T-helper 2 cell treated with Interferon-gamma antibody and Interleukin-4, amounts not matched to agents 5 μg/mL and 100 μg/mL, for 36 hours (primary cell): ENCODE measurements at regions not wholly inside any gene's neighbourhood (a gene's known extent, or its start where the extent isn't known, plus 50 kb on each side); places are given as distances from the start of the nearest gene placed in this dataset.

Experiments used
- DNase-seq: peaks from one replicate; pipeline ENCODE4 v3.0.0; 2021; ENCODE audit warnings: low spot score
- H3K27ac Mint-ChIP-seq: one replicate; pipeline ENCODE4 v1.8.0; 2021; ENCODE audit warnings: mild to moderate bottlenecking, mixed read lengths
- H3K27me3 Mint-ChIP-seq: one replicate; pipeline ENCODE4 v1.8.0; 2021; ENCODE audit warnings: low read depth, mixed read lengths
- H3K36me3 Mint-ChIP-seq: one replicate; pipeline ENCODE4 v1.8.0; 2021; ENCODE audit warnings: low read depth, mixed read lengths
- H3K4me1 Mint-ChIP-seq: one replicate; pipeline ENCODE4 v1.8.0; 2021; ENCODE audit warnings: low read depth, mixed read lengths
- H3K4me3 Mint-ChIP-seq: one replicate; pipeline ENCODE4 v1.8.0; 2022; ENCODE audit warnings: mild to moderate bottlenecking, moderate library complexity, mixed read lengths
- H3K9me3 Mint-ChIP-seq: one replicate; pipeline ENCODE4 v1.8.0; 2021; ENCODE audit warnings: mixed read lengths

DNA sequence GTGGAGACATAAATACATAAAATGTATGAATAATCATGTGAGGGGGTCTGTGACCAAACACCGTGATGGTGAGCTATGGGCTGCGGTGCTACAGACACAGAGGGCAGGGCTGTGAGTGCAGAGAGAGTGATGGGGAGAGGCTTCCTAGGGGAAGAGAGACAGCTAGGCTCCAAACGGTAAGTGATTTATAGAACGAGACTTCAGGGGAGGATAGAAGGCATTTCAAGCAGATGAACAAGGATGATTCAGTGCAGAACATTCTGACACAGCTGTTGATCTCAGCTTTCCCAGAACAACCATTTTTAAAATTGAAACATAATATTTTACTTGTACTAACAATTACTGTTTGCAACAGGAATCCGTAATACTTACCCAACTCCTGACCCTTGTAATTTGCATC lies 100.7 kb downstream of the GAS1 start:
- Mint-ChIP-seq H3K4me3 (no peak overlapping the region), H3K4me1 (no peaks in the 10 kb centered on the region), H3K27ac (no peak overlapping the region), H3K27me3 (no peaks in the 10 kb centered on the region), H3K36me3 (no peaks in the 10 kb centered on the region), H3K9me3 (no peaks in the 10 kb centered on the region)
- no peak for DNase-seq

DNA sequence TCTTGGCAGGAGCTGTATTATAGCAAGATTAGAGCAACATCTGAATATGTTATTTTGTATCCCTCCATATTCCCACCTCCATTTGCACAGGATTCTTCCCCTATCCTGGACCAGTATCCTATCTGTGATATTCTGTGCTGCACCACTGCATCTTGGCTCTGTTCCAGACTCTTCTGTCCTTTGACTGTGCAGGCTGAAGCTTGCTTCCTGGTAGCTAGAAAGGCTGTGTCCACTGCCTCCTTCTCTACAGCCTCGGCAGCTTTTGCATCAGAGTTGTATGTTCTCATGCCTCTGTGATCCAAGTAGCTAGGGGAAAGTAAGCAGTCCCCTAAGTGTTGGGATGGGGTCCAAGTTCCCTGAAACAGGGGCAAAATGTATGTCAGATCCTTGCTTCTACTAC lies 104.1 kb downstream of the GAS1 start:
- no peak overlapping the region for H3K4me3 Mint-ChIP-seq
- no peaks in the 10 kb centered on the region for H3K4me1 Mint-ChIP-seq
- DNase-seq, result no peak
- H3K36me3 Mint-ChIP-seq, result no peaks in the 10 kb centered on the region
- H3K9me3 Mint-ChIP-seq, result no peaks in the 10 kb centered on the region
- no peaks in the 10 kb centered on the region for H3K27me3 Mint-ChIP-seq
- H3K27ac Mint-ChIP-seq, result no peak overlapping the region

DNA sequence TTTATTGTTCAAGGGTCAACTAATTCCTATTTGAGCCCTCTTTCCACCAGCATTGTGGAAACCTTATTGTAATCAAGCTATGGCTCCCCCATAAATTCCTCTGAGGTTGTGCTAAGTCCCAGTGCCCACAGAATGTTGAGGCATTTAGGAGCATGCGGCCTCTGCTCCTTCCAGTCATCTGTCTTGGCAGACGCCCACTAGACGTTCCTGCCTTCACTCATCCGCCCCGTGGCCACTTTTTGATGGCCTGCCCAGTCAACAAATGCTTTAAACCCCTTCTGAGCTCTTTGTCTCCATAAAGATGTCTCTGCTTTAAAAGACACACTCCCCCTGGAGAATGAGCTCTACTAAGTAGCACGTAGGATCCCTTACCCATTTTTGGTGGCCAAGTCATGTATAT lies 104.7 kb downstream of the GAS1 start:
- no peaks in the 10 kb centered on the region for H3K27me3 Mint-ChIP-seq
- no peak overlapping the region for H3K4me3 Mint-ChIP-seq
- no peak overlapping the region for H3K27ac Mint-ChIP-seq
- no peaks in the 10 kb centered on the region for H3K9me3 Mint-ChIP-seq
- DNase-seq, result no peak
- H3K4me1 Mint-ChIP-seq, result no peaks in the 10 kb centered on the region
- H3K36me3 Mint-ChIP-seq, result no peaks in the 10 kb centered on the region

DNA sequence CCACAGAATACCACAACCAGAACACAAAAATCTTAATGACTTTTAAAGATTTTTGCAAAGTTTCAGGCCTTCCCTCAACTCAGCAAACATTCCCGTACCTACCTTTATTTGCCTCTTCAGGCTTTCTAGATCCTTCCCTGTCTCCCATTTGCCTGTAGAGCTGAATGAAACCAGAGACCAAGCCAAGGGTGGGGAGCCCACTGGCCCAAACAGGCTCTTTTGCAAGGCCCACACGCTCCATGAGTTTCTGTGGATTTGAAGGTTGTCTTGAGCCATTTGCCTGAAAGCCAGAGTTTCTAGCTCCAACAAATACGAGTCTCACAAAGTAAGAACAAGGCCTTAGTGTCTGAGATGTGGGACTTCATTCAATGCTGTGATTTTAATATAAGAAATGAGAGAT lies 107.8 kb downstream of the GAS1 start:
- Mint-ChIP-seq H3K27me3 (no peaks in the 10 kb centered on the region), H3K36me3 (no peaks in the 10 kb centered on the region), H3K4me1 (no peaks in the 10 kb centered on the region), H3K9me3 (no peaks in the 10 kb centered on the region), H3K27ac (no peak overlapping the region), H3K4me3 (no peak overlapping the region)
- DNase-seq, result no peak

DNA sequence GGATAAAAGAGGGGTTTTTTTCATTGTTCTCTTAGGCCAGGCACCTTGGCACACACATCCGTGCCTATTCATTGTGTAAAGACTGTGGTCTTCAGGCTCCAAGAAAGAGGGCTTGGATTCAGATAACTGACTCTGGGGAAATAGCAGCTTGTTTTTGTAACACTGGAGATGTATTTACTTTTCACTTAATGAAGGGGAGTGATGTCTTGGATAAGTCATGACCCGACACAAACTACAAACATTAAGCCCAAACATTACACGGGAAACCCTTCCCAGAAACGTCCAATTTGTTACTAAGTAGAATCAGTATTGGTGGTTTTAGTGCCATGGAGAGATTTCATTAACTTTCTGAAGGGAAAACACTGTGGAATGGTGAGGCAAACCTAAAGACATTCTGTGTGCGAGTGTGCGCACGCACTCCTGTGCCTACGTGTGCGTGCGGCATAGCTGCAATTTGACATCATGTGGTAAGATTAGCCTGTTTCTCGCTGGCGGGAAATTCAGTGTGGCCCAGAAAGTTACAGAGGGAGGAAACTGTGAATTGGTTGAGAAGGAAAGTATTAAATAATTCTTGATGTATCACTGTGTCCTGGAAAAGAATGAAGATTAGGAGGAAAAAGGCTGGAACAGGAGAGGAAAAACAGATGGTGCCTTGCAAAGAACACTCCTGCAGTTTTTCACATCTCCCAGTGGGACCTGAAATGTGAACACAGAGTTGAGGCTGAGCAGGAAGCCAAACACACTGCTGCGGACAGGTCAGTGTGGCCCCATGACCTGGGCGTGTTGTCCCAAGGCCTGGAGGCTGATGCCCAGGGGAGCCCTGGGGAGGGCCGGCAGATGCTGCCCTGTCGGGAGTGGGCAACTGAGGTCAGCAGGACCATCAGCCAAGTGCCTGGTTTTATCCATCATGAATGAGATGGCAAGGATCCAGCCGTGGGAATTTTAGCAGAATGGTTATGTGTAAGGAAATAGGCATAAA lies 108.5 kb downstream of the GAS1 start:
- Mint-ChIP-seq H3K4me1 (no peaks in the 10 kb centered on the region), H3K27me3 (no peaks in the 10 kb centered on the region), H3K36me3 (no peaks in the 10 kb centered on the region), H3K4me3 (no peak overlapping the region), H3K27ac (no peak overlapping the region), H3K9me3 (no peaks in the 10 kb centered on the region)
- DNase-seq, result no peak

DNA sequence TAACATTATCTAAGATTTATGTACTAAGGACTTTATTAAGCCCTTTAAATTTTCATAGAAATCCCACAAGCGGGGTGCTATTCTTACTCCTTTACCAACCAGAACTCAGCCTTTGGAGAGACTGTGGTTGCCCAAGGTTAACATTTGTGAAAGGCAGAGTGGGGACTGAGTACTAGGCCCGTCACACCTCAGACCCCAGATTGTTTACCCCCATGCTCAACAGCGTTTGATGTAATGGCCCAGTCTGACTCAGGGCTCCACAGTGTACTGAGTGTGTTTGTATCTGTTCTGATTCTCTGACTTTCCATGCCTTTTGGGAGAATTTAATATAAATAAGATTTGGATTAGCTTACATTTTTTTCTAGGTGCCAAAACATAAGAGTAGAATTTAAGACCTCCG lies 110.0 kb downstream of the GAS1 start:
- Mint-ChIP-seq H3K4me1 (no peaks in the 10 kb centered on the region), H3K4me3 (no peak overlapping the region), H3K27me3 (no peaks in the 10 kb centered on the region), H3K27ac (no peak overlapping the region), H3K9me3 (no peaks in the 10 kb centered on the region), H3K36me3 (no peaks in the 10 kb centered on the region)
- no peak for DNase-seq

DNA sequence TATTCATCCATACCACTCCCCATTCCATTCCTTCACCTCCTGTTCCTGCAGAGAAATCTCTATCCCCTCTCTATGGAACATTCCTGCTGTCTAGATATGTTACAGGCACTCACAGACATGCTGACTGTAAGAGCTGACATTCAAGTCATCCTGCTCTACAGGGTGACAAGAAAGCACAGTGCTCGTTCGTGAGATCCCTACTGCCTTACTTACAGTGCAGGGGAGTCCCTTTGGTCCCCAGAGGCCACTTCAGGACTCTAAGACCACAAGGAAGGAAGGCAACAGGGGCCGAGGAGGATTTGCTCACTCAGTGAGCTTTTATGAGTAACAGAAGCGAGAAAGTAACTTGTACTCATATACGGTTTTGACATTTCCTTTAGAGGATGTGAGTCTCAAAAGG lies 110.5 kb downstream of the GAS1 start:
- Mint-ChIP-seq H3K27me3 (no peaks in the 10 kb centered on the region), H3K27ac (no peak overlapping the region), H3K36me3 (no peaks in the 10 kb centered on the region), H3K4me1 (no peaks in the 10 kb centered on the region), H3K9me3 (no peaks in the 10 kb centered on the region), H3K4me3 (no peak overlapping the region)
- DNase-seq, result no peak

DNA sequence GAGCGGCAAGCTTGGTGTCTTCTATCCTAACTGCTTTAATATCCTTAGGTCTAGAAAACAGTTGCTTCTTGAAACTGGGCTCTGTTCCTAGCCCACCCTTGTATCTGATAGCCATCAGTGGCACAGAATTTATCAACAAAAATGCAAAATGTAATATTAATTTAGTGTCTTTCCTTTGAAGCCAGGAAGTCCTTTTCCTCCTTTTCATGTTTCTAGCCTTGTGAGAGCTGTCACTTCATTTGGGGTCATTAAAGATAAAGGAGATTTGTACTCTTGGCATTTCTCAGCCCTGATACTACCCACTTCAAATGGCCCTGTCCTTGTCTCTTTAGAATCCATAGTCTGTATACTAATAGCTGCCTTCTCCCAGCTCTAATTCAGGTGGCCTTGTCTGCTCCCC lies 111.0 kb downstream of the GAS1 start:
- DNase-seq, result no peak
- Mint-ChIP-seq H3K9me3 (no peaks in the 10 kb centered on the region), H3K4me3 (no peak overlapping the region), H3K4me1 (no peaks in the 10 kb centered on the region), H3K36me3 (no peaks in the 10 kb centered on the region), H3K27me3 (no peaks in the 10 kb centered on the region), H3K27ac (no peak overlapping the region)

DNA sequence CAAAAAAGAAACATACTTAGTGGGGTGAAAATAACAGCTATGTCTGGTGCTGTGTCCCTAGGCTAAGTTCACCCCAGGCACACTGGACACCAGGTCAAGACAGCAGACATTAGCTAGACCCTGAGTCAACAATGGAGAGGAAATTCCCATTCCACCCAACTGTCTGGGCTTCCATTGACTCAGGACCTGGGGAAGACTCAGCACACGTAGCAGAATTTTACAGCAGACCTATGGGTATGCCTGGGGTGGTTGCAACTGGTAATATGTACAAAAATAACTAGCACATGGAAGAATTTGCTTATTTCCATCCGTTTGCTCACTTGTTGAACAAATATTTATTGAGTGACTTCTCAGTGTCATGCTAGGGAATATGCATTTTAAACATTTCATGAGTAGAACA lies 117.0 kb downstream of the GAS1 start:
- no peaks in the 10 kb centered on the region for H3K4me1 Mint-ChIP-seq
- no peak overlapping the region for H3K27ac Mint-ChIP-seq
- no peaks in the 10 kb centered on the region for H3K36me3 Mint-ChIP-seq
- H3K9me3 Mint-ChIP-seq, result no peaks in the 10 kb centered on the region
- no peak overlapping the region for H3K4me3 Mint-ChIP-seq
- no peak for DNase-seq
- H3K27me3 Mint-ChIP-seq, result no peaks in the 10 kb centered on the region

DNA sequence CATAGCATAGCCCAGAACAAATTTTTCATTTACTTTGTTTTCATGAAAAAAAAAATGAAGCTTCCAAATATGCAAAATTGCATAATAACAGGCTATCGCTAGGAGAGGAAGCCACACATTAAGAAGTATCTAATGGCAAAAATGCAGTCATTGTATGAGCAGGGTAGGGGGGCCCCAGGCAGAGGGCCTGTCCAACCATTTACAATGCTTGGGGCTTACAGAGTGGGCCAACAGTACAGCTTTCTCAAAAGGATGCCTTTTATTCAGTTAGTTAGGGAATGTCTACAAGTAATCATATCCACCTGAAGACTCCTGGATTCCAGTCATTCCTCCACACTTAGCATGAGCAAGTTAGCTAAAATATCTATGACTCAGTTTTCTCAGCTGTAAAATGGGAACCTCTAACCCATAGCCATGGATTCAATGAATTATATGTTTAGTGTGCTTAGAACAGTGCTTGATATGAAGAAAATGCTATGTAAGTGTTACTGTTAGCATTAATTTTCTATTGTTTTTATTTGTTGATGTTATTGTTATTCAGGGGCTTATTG lies 117.7 kb downstream of the GAS1 start:
- Mint-ChIP-seq H3K27ac (no peak overlapping the region), H3K27me3 (no peaks in the 10 kb centered on the region), H3K4me3 (no peak overlapping the region), H3K4me1 (no peaks in the 10 kb centered on the region), H3K36me3 (no peaks in the 10 kb centered on the region), H3K9me3 (no peaks in the 10 kb centered on the region)
- no peak for DNase-seq

DNA sequence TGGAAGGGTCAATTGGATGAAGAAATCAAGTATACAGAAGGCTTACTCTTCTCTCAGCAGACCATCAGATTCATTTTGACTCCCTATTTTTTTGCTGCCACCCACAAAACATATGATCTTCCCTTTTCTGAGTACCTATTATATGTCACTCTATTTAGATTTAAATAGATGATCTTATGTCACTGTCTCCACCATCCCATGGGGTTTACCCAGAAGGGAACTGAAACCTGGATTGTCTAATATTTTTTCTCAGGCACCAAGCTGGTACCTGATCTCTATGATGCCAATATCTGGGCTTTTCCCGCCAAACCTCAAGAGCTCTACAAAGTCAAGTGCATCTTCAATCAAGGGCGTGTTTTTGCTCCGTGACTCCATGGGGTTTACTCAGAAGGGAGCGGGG lies 118.7 kb downstream of the GAS1 start:
- Mint-ChIP-seq H3K9me3 (no peaks in the 10 kb centered on the region), H3K4me3 (no peak overlapping the region), H3K36me3 (no peaks in the 10 kb centered on the region), H3K27ac (no peak overlapping the region), H3K4me1 (no peaks in the 10 kb centered on the region), H3K27me3 (no peaks in the 10 kb centered on the region)
- no peak for DNase-seq

DNA sequence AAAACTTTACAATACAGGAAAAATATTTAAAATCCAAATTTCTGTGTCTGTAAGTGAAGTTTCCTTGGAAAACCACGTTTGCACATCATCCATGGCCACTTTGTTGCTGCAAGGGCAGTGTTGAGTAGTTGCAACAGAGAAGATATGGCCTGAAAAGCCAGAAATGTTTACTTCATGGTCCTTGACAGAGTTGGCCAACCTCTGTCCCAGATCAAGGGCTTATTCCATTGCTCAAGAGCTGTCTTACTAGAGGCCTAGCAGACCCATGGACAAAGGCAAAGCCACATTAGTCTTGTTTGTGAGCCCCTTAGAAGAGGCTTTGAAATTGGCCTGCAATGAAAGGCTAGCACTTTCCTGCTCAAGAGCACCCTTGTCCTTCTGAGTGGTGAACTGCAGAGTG lies 119.4 kb downstream of the GAS1 start:
- Mint-ChIP-seq H3K4me3 (no peak overlapping the region), H3K27me3 (no peaks in the 10 kb centered on the region), H3K36me3 (no peaks in the 10 kb centered on the region), H3K9me3 (no peaks in the 10 kb centered on the region), H3K4me1 (no peaks in the 10 kb centered on the region), H3K27ac (no peak overlapping the region)
- no peak for DNase-seq

DNA sequence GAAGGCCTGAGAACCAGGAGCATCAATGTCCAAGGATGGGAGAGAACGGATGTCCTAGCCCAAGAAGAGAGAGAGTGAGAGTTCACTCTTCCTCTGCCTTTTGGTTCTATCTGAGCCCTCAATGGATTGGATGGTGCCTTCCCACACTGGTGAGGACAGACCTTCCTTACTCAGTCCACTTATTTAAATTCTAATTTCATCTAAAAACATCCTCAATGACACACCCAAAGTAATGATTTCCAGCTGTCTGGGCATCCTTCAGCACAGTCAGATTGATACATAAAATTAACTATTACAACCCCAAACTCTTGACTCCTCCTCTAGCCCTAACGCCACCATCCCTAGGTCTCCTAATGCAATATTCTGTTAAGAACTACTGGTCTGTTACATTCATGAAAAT lies 122.0 kb downstream of the GAS1 start:
- DNase-seq, result no peak
- H3K4me1 Mint-ChIP-seq, result no peaks in the 10 kb centered on the region
- H3K27me3 Mint-ChIP-seq, result no peaks in the 10 kb centered on the region

DNA sequence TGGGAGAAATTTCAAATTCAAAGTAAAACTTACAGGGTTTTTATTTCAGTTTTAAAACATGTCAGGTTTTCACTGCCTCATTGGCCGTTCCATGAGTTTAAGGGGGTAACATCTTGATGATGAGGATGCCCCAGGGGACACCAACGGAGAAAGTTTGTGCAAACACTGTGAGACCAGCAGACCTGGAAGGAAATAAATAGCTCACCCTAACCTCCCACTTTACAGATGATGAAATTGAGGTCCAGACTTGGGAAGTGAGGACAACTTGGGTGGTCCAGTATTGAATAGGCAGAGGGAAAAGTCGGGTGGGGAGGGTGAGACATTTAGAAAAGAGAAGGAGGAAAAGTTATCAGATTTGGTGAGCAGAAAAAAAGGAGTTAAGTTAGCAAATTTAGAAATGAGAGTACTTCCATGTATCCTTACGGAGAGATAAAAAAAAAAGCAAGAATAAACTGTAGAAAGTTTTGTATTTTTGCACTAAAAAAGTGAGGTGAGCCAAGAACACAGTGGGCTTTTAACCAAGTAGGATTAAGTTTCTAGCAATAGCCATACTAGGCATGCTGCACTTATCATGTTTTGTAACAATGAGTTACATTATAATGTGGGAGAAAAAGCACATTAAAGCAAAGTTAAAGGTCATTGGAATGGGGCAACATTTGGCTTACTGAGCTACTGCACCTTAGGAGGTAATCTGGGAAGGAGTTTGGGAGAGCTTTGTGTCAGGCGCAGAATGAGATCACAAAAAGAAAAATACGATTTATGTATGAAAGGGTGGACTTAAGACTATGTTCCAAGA lies 125.1 kb downstream of the GAS1 start:
- no peaks in the 10 kb centered on the region for H3K4me1 Mint-ChIP-seq
- H3K27ac Mint-ChIP-seq, result no peak overlapping the region
- H3K36me3 Mint-ChIP-seq, result no peaks in the 10 kb centered on the region
- DNase-seq, result no peak
- no peaks in the 10 kb centered on the region for H3K27me3 Mint-ChIP-seq
- H3K4me3 Mint-ChIP-seq, result no peak overlapping the region
- H3K9me3 Mint-ChIP-seq, result no peaks in the 10 kb centered on the region

More for the DNA sequence above, 122.0 kb downstream of the GAS1 start:
- H3K27ac Mint-ChIP-seq, result no peak overlapping the region
- no peaks in the 10 kb centered on the region for H3K36me3 Mint-ChIP-seq
- H3K4me3 Mint-ChIP-seq, result no peak overlapping the region
- no peaks in the 10 kb centered on the region for H3K9me3 Mint-ChIP-seq
